Pancreas (tissue), 10 donors: ENCODE measurements at regions not wholly inside any gene's neighbourhood (a gene's known extent, or its start where the extent isn't known, plus 50 kb on each side); places are given as distances from the start of the nearest gene placed in this dataset.

ENCODE experiments used
- ATAC-seq, 4 donors: fragments of 200-7000 bp; cut with Tn5 transposase; one replicate each; pipeline versions ENCODE4 v1.8.0 to v1.9.1; 2020; ENCODE audit warnings: mild to moderate bottlenecking in 4 of 4, moderate library complexity in 4 of 4
- DNase-seq, 6 donors: peaks; one replicate each; pipeline ENCODE4 v3.0.0-alpha.2; 2020
- FAIRE-seq: peaks from 2 replicates; lab custom pipeline; 2012; peaks lifted over from hg19 to GRCh38; lab: Jason Lieb, UNC
- H3K27ac ChIP-seq, 4 donors: fragments of 200-600 bp; sonication (generic); 1 replicate in 3 of 4; 2 replicates in 1 of 4; pipeline versions ENCODE4 v1.5.0 to v1.8.0; 2020
- H3K27me3 ChIP-seq, 4 donors: fragments of 200-600 bp; one replicate each; pipeline ENCODE4 v1.8.0; 2021
- H3K36me3 ChIP-seq, 3 donors: fragments of 200-600 bp; sonication (generic) in 1 of 3; one replicate each; pipeline versions ENCODE4 v1.5.0 to v1.8.0; 2020 to 2021
- H3K4me1 ChIP-seq, 3 donors: fragments of 200-600 bp; one replicate each; pipeline ENCODE4 v1.8.0; 2021
- H3K4me3 ChIP-seq, 4 donors: fragments of 200-600 bp; sonication (generic) in 2 of 4; one replicate each; pipeline versions ENCODE4 v1.5.0 to v1.8.0; 2020 to 2021
- H3K9me3 ChIP-seq, 4 donors: fragments of 200-600 bp; one replicate each; pipeline ENCODE4 v1.8.0; 2021
- WGBS, 2 donors: extraction: QIAGEN DNeasy Blood & Tissue Kit; methylation state at CpG; one replicate each; pipeline ENCODE4 v1.1.7; 2013; 5-methylcytosine and 5-hydroxymethylcytosine counted together
- intact Hi-C, 3 donors: fragments of 100-400 bp; cut with DNase I; formaldehyde crosslinking; loops; one replicate each; pipeline versions ENCODE4 v1.11.1 to v1.14.2; 2022
- TF ChIP-seq, protein P1 (sequence below), 4 donors: fragments of 200-600 bp; sonication (generic) in 3 of 4; IDR thresholded peaks; one replicate each; pipeline versions ENCODE4 v1.5.0 to v1.8.0; 2021; ENCODE audit warnings: antibody characterized with exemption in 4 of 4
- donor health status: healthy with polysubstance abuse.
- donor health status: DM: no; HTN: no; CAD: no; lungs with moderate emphysema.
- donor health status: DM: no; HTN: no; CAD: no.
- donor health status: control.
- donor health status: control.
- donor health status: Bipolar disorder and iron deficiency.
- donor health status: DM: yes; HTN: yes; CAD: no.
- donor health status: DM: no; HTN: no; CAD: no.
- donor health status: DM: no; HTN: no; CAD: no.
- donor health status: DM: yes; HTN: yes; CAD: no.

- H3K27me3 ChIP-seq: no peaks in the 10 kb centered on the region
- no peak for DNase-seq
- ATAC-seq: no peak
- no peak for FAIRE-seq
- no peak overlapping the region for H3K4me3 ChIP-seq
- no peaks in the 10 kb centered on the region for H3K9me3 ChIP-seq
- WGBS, 2 donors: 65 to 74% methylated on average over 2 of the region's 2 CpGs
- TF ChIP-seq, protein P1, sequence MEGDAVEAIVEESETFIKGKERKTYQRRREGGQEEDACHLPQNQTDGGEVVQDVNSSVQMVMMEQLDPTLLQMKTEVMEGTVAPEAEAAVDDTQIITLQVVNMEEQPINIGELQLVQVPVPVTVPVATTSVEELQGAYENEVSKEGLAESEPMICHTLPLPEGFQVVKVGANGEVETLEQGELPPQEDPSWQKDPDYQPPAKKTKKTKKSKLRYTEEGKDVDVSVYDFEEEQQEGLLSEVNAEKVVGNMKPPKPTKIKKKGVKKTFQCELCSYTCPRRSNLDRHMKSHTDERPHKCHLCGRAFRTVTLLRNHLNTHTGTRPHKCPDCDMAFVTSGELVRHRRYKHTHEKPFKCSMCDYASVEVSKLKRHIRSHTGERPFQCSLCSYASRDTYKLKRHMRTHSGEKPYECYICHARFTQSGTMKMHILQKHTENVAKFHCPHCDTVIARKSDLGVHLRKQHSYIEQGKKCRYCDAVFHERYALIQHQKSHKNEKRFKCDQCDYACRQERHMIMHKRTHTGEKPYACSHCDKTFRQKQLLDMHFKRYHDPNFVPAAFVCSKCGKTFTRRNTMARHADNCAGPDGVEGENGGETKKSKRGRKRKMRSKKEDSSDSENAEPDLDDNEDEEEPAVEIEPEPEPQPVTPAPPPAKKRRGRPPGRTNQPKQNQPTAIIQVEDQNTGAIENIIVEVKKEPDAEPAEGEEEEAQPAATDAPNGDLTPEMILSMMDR (IDR thresholded peaks at IDR 0.05): no peak
- no peaks in the 10 kb centered on the region for H3K36me3 ChIP-seq
- H3K27ac ChIP-seq: no peak overlapping the region
- H3K4me1 ChIP-seq: no peaks in the 10 kb centered on the region
- intact Hi-C loops: no loop called here
Measured at GRCh38 chr7:41467596-41467995, 235.3 kb downstream of the INHBA start.

DNA sequence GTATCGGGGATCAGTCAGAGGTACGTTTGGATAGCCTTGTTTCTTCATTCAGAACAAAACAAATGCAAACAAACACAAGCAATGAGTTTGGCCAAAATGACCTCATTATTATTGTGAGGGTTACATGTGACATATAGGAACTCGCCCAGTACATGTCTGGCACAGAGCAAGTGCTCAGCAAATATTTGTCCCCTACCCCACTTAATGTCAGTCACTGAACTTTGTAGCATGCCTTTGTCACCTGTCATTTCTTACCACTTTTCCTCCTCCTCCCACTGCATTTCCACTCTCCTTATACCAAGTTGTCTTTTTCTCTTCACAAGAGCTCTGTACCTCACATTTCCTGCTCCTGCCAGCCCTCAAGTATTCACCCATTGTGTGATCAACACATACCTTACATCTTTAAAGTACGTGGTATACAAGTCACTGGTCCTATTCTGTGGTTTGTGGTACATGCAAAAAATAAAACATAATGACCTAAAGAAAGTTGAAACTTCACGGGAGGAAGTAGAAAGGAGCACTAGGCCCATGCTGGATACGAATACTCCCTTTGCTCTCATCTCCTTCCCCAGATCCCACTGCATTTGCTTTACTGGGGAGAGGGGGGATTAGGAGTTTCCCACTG, 236.0 kb downstream of the INHBA start:
- H3K27me3 ChIP-seq: no peaks in the 10 kb centered on the region
- intact Hi-C loops: no loop called here
- H3K9me3 ChIP-seq: no peaks in the 10 kb centered on the region
- H3K36me3 ChIP-seq: no peaks in the 10 kb centered on the region
- ATAC-seq: no peak
- no peak for DNase-seq
- H3K4me3 ChIP-seq: no peak overlapping the region
- TF ChIP-seq, protein P1 (IDR thresholded peaks at IDR 0.05): no peak
- WGBS, 2 donors: 42 to 53% methylated on average over 6 of the region's 6 CpGs
- FAIRE-seq: no peak
- H3K4me1 ChIP-seq: no peaks in the 10 kb centered on the region
- no peak overlapping the region for H3K27ac ChIP-seq

DNA sequence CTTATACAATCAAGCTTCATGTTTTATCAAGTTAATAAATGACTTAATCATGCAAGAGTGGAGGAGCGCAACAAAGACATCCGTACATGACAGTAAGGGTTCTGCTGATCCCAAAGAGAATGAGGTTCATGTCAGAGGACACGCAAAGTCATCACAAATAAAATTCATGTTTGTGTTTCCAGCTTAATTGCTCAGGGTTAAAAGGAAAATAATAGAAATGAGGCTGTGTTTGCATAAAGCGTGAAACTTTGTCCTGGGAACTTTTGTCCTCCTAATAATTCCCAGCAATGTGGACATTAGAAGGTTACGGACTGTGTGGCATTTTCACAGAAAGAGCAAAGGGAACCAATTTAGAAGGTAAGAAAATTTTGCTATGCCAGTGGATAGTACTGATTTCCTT, 237.3 kb downstream of the INHBA start:
- TF ChIP-seq, protein P1 (IDR thresholded peaks at IDR 0.05): no peak
- Histone ChIP-seq H3K4me3 (no peak overlapping the region), H3K27me3 (no peaks in the 10 kb centered on the region), H3K9me3 (no peaks in the 10 kb centered on the region), H3K27ac (no peak overlapping the region), H3K36me3 (no peaks in the 10 kb centered on the region), H3K4me1 (no peaks in the 10 kb centered on the region)
- FAIRE-seq (no peak), DNase-seq (no peak), ATAC-seq (no peak)
- WGBS, 2 donors: 61 to 68% methylated on average over 5 of the region's 5 CpGs
- intact Hi-C loops: no loop called here

DNA sequence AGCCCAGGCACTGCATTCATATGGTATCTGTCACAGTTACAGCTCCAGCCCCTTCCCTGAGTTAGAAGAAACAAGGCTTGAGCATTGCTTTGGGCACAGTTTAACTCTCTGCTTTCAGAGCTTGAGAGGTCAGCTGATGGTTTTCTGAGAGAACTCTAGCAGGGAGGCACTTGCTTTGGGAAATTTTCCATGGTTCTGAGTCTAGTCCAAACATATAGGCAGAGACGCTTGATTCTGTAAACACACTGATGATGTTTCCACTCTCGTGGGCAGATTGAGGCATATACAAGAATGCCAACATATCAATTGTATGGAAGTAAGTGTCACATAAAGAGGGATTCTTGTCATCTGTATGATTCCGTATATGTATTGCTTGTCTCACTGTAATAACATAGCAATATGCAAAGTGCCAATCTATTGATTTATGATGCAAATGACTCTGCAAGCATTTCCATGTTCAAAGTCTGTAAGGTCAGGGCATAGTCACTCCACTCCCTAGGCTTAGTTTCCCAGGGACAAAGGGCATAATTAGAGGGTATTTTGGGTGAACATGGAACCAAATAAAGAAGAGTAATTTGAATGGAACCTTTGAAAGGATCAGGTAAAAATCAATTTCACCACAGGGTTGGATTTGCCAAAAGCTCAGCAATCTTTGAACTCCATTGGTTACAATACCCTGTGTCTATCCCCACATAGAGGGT, 239.0 kb downstream of the INHBA start:
- intact Hi-C loops: no loop called here
- Histone ChIP-seq H3K27ac (no peak overlapping the region), H3K4me3 (no peak overlapping the region), H3K4me1 (no peaks in the 10 kb centered on the region), H3K9me3 (no peaks in the 10 kb centered on the region), H3K36me3 (no peaks in the 10 kb centered on the region), H3K27me3 (no peaks in the 10 kb centered on the region)
- no peak for DNase-seq
- FAIRE-seq: no peak
- TF ChIP-seq, protein P1 (IDR thresholded peaks at IDR 0.05): no peak
- WGBS, 2 donors: 57 to 67% methylated on average over 3 of the region's 3 CpGs
- ATAC-seq: no peak
